Breast epithelium (tissue), 4 donors: ENCODE measurements at regions not wholly inside any gene's neighbourhood (a gene's known extent, or its start where the extent isn't known, plus 50 kb on each side); places are given as distances from the start of the nearest gene placed in this dataset.

Experiments
- DNase-seq, 2 donors: peaks; one replicate each; pipeline ENCODE4 v3.0.0-alpha.2; 2019; ENCODE audit warnings: low spot score in 2 of 2
- H3K27ac ChIP-seq, 2 donors: fragments of 200-600 bp; sonication (generic) in 1 of 2; one replicate each; pipeline ENCODE4 v1.5.1; 2016 to 2019; ENCODE audit warnings: mild to moderate bottlenecking in 1 of 2
- H3K27me3 ChIP-seq, 2 donors: fragments of 200-600 bp; sonication (generic) in 1 of 2; one replicate each; pipeline versions ENCODE4 v1.5.1 to v1.6.0; 2017 to 2019; ENCODE audit warnings: control low read depth in 1 of 2, mild to moderate bottlenecking in 1 of 2
- H3K36me3 ChIP-seq: fragments of 200-600 bp; one replicate; pipeline ENCODE4 v1.5.1; 2019
- H3K4me1 ChIP-seq, 2 donors: fragments of 200-600 bp; sonication (generic); one replicate each; pipeline ENCODE4 v1.5.1; 2016 to 2019; ENCODE audit warnings: control low read depth in 1 of 2
- H3K4me3 ChIP-seq, 3 donors: fragments of 200-600 bp; sonication (generic); 1 replicate in 2 of 3; 2 replicates in 1 of 3; pipeline ENCODE4 v1.5.1; 2016 to 2019; ENCODE audit warnings: mild to moderate bottlenecking in 3 of 3, moderate library complexity in 2 of 3
- H3K9me3 ChIP-seq, 2 donors: fragments of 200-600 bp; sonication (generic) in 1 of 2; one replicate each; pipeline ENCODE4 v1.5.1; 2016 to 2019; ENCODE audit warnings: control low read depth in 1 of 2
- POLR2A ChIP-seq: fragments of 450-650 bp; IDR thresholded peaks from one replicate; pipeline ENCODE4 v1.6.1; 2016; ENCODE audit warnings: antibody characterized with exemption, mild to moderate bottlenecking, moderate library complexity
- POLR2AphosphoS5 ChIP-seq, 3 donors: sonication (generic); formaldehyde crosslinking; IDR thresholded peaks; one replicate each; pipeline ENCODE4 v1.6.1; 2017; ENCODE audit warnings: antibody characterized with exemption in 3 of 3
- intact Hi-C: fragments of 100-400 bp; cut with DNase I; formaldehyde crosslinking; loops from one replicate; pipeline ENCODE4 v1.15.1; 2023; ENCODE audit warnings: low total_unique reads
- TF ChIP-seq, protein P1 (sequence below), 3 donors: fragments of 450-650 bp; IDR thresholded peaks; one replicate each; pipeline ENCODE4 v1.5.1; 2016 to 2017; ENCODE audit warnings: antibody characterized with exemption in 3 of 3, mild to moderate bottlenecking in 3 of 3, moderate library complexity in 3 of 3

DNA sequence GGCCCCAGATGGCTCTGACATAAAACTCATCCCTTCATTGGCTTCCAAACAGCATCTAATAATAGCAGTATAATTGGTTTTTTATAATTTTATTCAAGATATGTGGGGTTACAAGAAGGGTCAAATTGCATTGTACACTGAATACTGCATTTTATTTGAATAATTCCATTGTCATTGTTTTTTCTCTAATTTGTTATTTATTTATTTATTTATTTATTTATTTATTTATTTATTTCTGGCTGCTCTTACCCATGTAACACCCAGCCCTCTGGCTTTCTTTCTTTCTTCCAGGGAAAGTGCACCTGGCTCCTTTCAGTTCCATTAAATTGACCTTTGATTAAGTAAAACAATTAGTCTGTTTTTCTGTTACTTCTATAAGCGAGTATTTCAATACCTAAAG lies 210.1 kb downstream of the CDH9 start:
- intact Hi-C loops, result no loop called here
- no peaks in the 10 kb centered on the region for H3K9me3 ChIP-seq
- TF ChIP-seq, protein P1, sequence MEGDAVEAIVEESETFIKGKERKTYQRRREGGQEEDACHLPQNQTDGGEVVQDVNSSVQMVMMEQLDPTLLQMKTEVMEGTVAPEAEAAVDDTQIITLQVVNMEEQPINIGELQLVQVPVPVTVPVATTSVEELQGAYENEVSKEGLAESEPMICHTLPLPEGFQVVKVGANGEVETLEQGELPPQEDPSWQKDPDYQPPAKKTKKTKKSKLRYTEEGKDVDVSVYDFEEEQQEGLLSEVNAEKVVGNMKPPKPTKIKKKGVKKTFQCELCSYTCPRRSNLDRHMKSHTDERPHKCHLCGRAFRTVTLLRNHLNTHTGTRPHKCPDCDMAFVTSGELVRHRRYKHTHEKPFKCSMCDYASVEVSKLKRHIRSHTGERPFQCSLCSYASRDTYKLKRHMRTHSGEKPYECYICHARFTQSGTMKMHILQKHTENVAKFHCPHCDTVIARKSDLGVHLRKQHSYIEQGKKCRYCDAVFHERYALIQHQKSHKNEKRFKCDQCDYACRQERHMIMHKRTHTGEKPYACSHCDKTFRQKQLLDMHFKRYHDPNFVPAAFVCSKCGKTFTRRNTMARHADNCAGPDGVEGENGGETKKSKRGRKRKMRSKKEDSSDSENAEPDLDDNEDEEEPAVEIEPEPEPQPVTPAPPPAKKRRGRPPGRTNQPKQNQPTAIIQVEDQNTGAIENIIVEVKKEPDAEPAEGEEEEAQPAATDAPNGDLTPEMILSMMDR (IDR thresholded peaks at IDR 0.05), result no peak
- no peak for TF ChIP-seq POLR2A
- TF ChIP-seq POLR2AphosphoS5 (IDR thresholded peaks at IDR 0.05), result no peak

GRCh38 chr5:26813235-26813634 lies 225.2 kb downstream of the CDH9 start:
- TF ChIP-seq, protein P1 (IDR thresholded peaks at IDR 0.05), result no peak
- no peak for TF ChIP-seq POLR2A
- no peak for TF ChIP-seq POLR2AphosphoS5 (IDR thresholded peaks at IDR 0.05)
- Histone ChIP-seq H3K4me3 (no peak overlapping the region), H3K27ac (no peak overlapping the region), H3K27me3 (no peaks in the 10 kb centered on the region), H3K36me3 (no peaks in the 10 kb centered on the region), H3K9me3 (peaks cover 0 to 10% of the 10 kb centered on the region in 2 donors), H3K4me1 (no peaks in the 10 kb centered on the region)
- intact Hi-C loops, result no loop called here
- no peak for DNase-seq

More for the DNA sequence above, 210.1 kb downstream of the CDH9 start:
- Histone ChIP-seq H3K36me3 (no peaks in the 10 kb centered on the region), H3K27ac (no peak overlapping the region), H3K27me3 (no peaks in the 10 kb centered on the region), H3K4me3 (no peak overlapping the region), H3K4me1 (no peaks in the 10 kb centered on the region)
- DNase-seq, result no peak

DNA sequence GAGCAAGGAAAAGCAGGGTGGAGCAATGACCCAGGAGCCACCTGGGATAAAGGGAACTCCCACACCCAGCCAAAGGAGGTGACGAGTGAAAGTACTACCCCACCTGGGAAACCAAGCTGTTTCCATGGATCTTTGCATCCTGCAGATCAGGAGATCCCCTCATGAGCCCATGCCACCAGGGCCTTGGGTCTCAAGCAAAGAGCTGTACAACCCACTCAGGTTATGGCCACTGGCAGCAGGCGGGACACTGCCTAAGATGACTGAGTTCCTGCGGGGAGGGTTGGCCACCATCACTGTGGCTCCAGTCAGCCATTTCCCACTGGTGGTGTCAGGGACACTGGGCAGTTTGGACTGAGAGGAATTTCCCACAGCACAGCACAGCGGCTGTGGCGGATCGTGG lies 225.7 kb downstream of the CDH9 start:
- intact Hi-C loops, result no loop called here
- Histone ChIP-seq H3K27me3 (no peaks in the 10 kb centered on the region), H3K4me3 (no peak overlapping the region), H3K36me3 (no peaks in the 10 kb centered on the region), H3K4me1 (no peaks in the 10 kb centered on the region), H3K9me3 (peaks cover 0 to 8% of the 10 kb centered on the region in 2 donors), H3K27ac (no peak overlapping the region)
- no peak for DNase-seq
- TF ChIP-seq POLR2A (no peak), POLR2AphosphoS5 (IDR thresholded peaks at IDR 0.05) (no peak)
- TF ChIP-seq, protein P1 (IDR thresholded peaks at IDR 0.05), result no peak

DNA sequence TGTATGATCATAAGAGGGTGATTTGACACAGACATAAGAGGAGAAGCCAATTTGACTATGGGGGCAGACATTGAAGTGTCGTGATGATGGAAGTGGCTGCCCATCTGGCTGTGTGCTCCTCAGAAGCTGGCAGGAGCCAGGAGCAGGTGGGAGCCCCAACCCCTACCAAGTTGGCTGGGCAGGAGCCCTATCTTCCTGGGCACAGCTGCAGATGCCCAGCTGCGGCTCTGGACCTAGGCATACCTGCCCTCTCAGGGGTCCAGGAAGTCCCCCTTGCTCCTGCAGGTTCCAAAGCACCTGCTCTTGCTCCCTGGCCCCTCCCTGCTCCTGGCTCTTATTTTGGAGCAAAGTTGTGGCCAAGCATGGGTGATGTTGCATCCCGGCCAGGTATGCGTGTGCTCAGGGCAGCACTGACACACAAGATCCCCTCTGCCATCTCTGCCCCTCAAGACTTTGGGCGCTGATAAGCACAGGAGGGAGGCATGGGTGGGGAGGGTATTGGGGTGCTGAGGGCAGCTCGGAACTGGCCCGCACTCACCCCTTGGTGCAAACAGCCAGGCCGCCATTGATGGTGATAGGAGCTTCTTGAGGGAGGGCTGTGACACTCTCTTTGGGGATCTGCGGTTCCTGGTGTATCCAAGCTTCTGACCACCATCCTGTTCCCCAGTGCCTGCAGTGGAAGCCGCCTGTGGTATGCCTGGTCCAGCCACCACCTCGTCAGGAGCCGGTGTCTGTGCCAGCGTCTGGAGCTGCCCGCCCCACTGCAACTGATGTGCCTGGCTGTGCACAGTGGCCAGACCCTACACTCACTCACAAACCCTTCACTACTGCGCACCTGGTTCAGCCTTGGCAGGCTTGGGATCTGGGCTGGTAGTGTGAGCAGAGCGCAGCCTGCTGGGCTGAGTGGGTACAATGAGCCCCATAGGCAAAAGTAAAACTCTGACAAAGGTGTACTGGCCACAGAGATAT lies 230.9 kb downstream of the CDH9 start:
- intact Hi-C loops, result no loop called here
- TF ChIP-seq POLR2A (no peak), POLR2AphosphoS5 (IDR thresholded peaks at IDR 0.05) (no peak)
- TF ChIP-seq, protein P1 (IDR thresholded peaks at IDR 0.05), result no peak

DNA sequence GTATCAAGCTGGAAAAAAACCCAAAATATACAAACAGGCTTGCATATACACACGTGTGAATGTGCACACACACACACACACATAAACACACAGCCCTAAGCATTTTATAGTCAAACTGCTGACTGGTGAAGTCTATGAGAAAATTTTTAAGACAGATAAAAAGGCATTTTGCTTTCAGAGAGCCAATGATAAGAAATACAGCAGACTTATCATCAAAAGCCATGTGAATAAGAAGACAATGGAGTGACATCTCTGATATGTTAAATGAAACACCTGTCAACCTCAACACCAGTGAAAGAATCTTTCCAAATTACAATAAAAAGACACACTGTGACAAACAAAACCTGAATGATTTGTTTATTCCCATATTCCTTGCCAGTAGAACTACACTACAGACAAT lies 233.3 kb downstream of the CDH9 start:
- no peak overlapping the region for H3K4me3 ChIP-seq
- no peaks in the 10 kb centered on the region for H3K36me3 ChIP-seq
- intact Hi-C loops, result no loop called here
- TF ChIP-seq POLR2A (no peak), POLR2AphosphoS5 (IDR thresholded peaks at IDR 0.05) (no peak)
- TF ChIP-seq, protein P1 (IDR thresholded peaks at IDR 0.05), result no peak
- H3K4me1 ChIP-seq, result no peaks in the 10 kb centered on the region
- peaks cover 3 to 10% of the 10 kb centered on the region in 2 donors for H3K9me3 ChIP-seq
- DNase-seq, result no peak
- H3K27me3 ChIP-seq, result no peaks in the 10 kb centered on the region
- no peak overlapping the region for H3K27ac ChIP-seq

More for the DNA sequence above, 230.9 kb downstream of the CDH9 start:
- Histone ChIP-seq H3K27me3 (no peaks in the 10 kb centered on the region), H3K36me3 (no peaks in the 10 kb centered on the region), H3K4me3 (no peak overlapping the region), H3K9me3 (peaks cover 3 to 10% of the 10 kb centered on the region in 2 donors), H3K4me1 (no peaks in the 10 kb centered on the region), H3K27ac (no peak overlapping the region)
- DNase-seq, result no peak
